Activated CD8-positive, alpha-beta memory T cell treated with anti-CD3 and anti-CD28 coated beads, Interleukin-2, amount 50 U/mL, for 24 hours (primary cell): ENCODE measurements at regions not wholly inside any gene's neighbourhood (a gene's known extent, or its start where the extent isn't known, plus 50 kb on each side); places are given as distances from the start of the nearest gene placed in this dataset.

Experiments
- DNase-seq: peaks from one replicate; pipeline ENCODE4 v3.0.0-alpha.2; 2020; ENCODE audit errors: extremely low read depth

DNA sequence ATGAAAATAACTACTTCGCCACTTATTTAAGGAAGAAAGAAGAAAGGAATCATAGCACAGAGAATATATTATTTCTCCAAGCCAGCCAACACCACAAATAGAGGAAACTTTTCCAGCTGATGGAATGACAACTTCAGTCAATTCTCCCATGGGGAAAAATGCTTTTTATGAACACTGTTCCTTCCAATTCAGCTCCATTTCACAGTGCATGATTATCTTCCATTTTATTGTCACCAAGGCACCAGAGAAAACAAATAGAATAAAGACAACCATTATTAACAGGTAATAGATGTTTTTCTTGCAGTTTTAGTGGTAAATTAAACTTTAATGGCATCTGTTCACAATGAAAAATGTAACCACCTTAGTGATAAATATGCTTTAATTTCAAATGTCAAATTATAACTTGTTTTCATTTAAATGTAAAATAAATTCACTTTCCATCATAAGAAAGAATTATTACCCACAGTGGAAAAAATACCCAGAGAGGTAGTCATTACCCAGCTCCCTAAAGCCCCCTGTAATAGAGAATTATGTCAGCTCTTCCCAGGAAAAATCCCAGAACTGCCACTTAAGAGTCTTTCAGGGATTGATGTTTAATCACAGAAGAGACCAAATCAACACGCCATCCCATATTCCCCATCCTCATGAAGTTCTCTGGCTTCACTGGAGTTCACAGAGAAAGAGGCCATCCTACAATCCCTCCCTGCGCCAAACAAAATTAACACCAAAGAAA lies 828.3 kb upstream of the TMEM132C start:
- no peak for DNase-seq

- no peak for DNase-seq
Observed at GRCh38 chr12:127445581-127446139, 821.3 kb upstream of the TMEM132C start.

DNA sequence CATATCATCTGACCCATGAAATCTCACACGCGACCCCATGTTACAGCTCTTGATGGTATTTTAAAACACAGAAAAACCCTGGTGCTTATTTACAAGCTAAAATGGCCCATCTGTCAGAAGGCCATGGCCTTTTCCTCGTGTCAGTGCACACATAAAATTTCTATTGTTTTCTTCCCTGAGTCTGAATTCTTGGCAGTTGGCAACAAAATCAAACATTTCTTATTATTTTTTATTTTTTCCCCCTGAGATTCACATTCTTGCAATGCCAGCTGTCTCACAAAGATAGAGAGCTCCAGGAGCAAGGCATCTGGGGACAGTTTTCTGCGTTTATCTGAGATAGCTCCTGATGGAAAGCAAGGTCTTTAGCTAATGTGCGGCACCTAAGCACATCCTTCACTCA lies 818.1 kb upstream of the TMEM132C start:
- DNase-seq: no peak

GRCh38 chr12:127450826-127451225 lies 816.1 kb upstream of the TMEM132C start:
- DNase-seq: no peak

DNA sequence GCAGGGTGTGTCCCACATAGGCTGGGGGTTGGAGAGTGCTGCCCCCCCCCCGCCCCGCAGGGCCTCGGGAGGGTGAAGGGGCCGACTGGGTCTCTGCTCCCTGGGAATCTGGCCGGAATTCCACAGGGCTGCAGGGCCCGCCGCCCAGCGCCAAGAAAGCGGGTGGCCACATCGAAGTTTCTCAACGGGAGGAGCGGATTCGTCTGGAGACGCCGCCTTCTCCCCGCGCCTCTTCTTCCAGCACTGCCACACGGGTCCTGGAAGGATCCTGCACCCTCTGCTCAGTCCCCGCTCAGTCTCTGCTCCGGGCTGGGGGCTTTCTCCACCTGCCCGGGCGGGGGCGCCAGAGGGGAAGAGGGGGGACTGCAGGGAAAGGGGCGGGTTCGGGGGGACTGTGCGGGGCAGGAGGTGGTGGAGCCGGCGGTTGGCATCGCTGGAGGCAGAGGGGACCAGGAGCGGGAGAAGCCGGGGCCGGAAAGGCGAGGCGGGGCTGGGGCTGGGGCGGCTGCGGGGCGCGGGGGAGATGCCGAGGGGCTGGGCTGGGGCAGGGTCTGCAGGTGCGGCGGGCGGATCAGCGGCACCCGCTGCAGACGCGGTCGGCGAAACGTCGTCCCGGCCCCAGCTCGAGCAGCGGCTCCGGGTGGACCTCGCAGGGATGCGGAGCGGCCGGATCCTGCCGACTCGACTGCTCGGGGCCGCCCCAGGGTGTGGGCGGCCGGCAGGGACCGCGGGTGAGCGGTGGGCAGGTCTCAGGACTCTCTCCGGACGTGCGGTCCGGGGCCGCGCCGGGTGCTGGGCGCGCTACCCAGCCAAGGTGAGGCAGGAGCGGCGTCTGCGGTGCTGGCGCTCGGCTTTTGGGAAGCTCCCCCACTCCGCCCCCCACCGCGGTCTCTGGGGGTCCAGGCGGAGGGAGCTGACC lies 811.4 kb upstream of the TMEM132C start:
- DNase-seq: no peak

GRCh38 chr12:127457726-127458125 lies 809.2 kb upstream of the TMEM132C start:
- DNase-seq: no peak

- no peak for DNase-seq
Observed at GRCh38 chr12:127459166-127459565, 807.8 kb upstream of the TMEM132C start.

DNA sequence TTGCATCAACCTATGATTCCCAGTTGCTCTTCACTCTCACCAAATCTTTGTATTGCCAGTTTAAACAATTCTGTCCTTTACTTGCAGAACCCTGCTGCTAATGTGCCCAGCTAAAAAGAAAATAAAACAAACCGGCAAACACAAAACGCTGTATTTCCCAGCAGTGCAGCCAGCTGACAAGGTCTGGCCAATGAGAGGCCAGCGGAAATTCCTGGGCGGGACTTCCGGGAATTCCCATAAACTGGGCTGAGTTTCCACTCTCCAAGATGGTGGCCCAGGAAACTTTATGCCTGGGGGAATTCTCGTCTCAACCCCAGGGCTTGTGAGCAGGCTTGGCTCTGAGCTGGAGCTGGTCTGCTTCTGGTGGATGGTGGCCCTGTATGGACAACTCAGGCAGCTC lies 807.3 kb upstream of the TMEM132C start:
- DNase-seq: no peak

GRCh38 chr12:127463237-127463636 lies 803.7 kb upstream of the TMEM132C start:
- DNase-seq: no peak

- DNase-seq: no peak
Observed at GRCh38 chr12:127469331-127469730, 797.6 kb upstream of the TMEM132C start.

DNA sequence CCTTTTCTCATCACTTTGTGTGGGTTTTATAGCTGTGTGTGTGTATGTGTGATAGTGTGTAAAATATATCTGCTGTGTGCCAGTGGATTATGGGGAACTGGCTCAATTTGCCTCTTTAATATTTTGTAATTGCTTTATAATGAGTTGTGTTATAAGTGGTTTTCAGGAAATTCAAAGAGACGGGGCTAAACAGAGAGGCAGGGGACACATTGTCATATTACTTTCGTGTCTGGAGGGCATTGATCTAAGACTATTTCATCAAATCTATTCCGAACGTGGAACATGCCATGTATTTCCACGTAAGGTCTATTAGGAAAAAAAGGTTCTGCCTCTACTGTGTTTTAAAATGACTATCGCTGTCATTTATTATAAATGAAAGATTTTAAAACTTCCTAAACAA lies 793.2 kb upstream of the TMEM132C start:
- no peak for DNase-seq

GRCh38 chr12:127479256-127479655 lies 787.7 kb upstream of the TMEM132C start:
- no peak for DNase-seq

DNA sequence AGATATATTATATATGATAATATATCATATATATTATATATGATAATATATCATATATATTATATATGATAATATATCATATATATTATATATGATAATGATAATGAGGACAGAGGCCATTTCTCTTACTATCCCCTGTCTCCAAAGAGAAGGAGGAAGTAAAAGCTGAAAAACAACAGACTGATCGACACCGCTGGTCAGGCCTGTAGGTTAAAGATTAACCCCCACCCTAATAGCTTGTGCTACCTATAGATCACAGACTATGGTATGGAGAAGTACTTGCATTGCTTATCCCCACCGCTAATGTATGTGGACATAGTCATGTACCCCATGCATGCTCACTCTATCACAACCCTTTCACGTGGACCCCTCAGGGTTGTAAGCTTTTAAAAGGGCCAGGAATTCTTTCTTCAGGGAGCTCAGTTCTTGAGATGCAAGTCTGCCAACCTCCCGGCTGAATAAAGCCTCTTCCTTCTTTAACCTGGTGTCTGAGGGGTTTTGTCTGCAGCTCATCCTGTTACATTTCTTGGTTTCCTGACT lies 786.1 kb upstream of the TMEM132C start:
- DNase-seq: no peak

DNA sequence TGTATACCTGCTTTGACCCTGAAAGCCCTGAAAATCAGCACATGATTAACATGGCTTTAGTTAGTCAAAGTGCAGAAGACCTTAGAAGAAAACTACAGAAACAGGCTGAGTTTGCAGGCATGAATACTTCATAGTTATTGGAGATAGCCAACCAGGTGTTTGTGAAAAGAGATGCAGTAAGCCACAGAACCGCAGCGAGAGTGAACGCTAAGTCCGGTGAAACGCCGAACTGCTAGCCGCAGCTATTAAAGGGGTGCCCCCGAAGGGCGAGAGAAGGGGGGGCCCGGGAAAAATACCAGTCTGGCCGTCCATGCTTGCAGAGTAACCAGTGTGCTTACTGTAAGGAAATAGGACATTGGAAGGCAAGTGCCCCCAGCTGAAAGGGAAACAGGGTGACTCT lies 784.0 kb upstream of the TMEM132C start:
- no peak for DNase-seq

- DNase-seq: no peak
Observed at GRCh38 chr12:127485528-127485927, 781.4 kb upstream of the TMEM132C start.

- DNase-seq: no peak
Observed at GRCh38 chr12:127487031-127487430, 779.9 kb upstream of the TMEM132C start.

- DNase-seq: no peak
Observed at GRCh38 chr12:127489061-127489460, 777.9 kb upstream of the TMEM132C start.

GRCh38 chr12:127494961-127495915 lies 771.7 kb upstream of the TMEM132C start:
- no peak for DNase-seq

- no peak for DNase-seq
Observed at GRCh38 chr12:127496255-127496654, 770.7 kb upstream of the TMEM132C start.

DNA sequence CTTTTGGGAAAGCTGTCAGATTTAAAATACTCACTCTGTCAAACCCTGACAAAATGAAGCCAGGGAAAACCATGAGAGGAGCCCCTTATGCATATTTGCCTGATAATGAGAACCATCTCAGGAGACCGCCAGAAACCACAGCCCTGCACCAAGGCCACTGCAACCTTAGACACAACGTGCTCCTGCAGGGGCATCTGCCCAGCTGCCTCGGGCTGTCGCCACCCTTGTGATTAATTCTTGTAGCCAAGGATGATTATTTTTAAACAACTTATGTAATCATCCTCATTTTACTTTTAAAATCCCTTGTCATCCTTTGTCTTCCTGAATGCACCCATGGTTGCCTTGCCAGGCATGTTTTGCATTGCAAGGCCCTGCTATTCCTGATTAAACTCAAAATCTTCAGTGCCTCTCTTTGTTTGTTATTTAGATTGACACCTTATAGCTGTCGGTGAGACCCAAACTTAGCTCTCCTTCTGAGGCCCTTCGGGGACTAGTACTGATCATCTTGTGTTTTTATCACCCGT lies 766.4 kb upstream of the TMEM132C start:
- no peak for DNase-seq

GRCh38 chr12:127501916-127502315 lies 765.1 kb upstream of the TMEM132C start:
- DNase-seq: no peak
